ENCODE measurements at regions not wholly inside any gene's neighbourhood (a gene's known extent, or its start where the extent isn't known, plus 50 kb on each side); places are given as distances from the start of the nearest gene placed in this dataset.
"Not testable (repeated sequence)": the region's sequence is repeated elsewhere in the genome, so short reads cannot be mapped to it uniquely, and the experiment has no call there.

DNA sequence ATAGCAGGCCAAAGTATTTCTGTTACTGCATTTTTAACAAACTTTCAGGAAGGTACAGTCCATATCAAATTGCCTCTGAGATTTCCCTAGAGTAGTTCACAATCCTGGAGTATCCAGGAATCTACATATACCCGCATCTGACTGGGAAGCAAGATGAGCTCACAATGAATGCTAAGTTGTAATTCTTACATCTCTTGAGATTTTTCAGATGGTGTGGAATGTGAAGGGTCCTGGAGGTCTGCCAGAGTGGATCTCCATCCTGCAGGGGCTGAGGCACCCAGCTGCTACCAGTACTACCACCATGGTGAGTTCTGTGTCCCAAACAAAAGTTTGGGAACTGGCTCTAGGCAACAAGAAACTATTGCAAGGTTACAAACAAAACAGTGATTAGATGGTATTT, 156.7 kb upstream of the CCDC54 start:
- Histone ChIP-seq H3K4me1 (no peaks in the 10 kb centered on the region), H3K27ac (no peak overlapping the region), H3K9me3 (no peaks in the 10 kb centered on the region), H3K4me3 (no peak overlapping the region), H3K36me3 (no peaks in the 10 kb centered on the region), H3K27me3 (no peaks in the 10 kb centered on the region)
- DNase-seq (no peak), ATAC-seq (no peak)
- intact Hi-C loops (cut with DNase I) = no loop called here
- TF ChIP-seq, protein P1, sequence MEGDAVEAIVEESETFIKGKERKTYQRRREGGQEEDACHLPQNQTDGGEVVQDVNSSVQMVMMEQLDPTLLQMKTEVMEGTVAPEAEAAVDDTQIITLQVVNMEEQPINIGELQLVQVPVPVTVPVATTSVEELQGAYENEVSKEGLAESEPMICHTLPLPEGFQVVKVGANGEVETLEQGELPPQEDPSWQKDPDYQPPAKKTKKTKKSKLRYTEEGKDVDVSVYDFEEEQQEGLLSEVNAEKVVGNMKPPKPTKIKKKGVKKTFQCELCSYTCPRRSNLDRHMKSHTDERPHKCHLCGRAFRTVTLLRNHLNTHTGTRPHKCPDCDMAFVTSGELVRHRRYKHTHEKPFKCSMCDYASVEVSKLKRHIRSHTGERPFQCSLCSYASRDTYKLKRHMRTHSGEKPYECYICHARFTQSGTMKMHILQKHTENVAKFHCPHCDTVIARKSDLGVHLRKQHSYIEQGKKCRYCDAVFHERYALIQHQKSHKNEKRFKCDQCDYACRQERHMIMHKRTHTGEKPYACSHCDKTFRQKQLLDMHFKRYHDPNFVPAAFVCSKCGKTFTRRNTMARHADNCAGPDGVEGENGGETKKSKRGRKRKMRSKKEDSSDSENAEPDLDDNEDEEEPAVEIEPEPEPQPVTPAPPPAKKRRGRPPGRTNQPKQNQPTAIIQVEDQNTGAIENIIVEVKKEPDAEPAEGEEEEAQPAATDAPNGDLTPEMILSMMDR (IDR thresholded peaks at IDR 0.05) = no peak

DNA sequence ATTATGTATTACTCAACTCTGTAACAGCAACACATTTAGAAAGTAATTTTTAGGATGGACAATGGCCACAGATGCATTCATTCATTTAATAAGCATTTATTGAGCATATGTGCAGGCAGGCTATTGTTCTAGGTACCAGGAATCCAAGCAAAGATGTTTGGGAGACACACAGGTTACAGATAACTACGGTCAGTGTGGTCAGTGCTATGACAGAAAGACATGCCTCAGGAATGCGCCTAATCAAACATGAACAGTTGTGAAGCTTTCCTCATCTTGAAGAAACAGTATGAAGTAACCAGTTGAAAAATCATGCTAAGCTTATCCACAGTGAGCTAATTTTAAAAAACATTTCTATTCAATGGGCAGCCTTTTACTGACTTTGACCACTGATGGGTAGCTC, 155.4 kb upstream of the CCDC54 start:
- Histone ChIP-seq H3K27me3 (no peaks in the 10 kb centered on the region), H3K4me3 (no peak overlapping the region), H3K36me3 (no peaks in the 10 kb centered on the region), H3K9me3 (no peaks in the 10 kb centered on the region), H3K4me1 (no peaks in the 10 kb centered on the region), H3K27ac (no peak overlapping the region)
- intact Hi-C loops (cut with DNase I) = no loop called here
- TF ChIP-seq, protein P1 (IDR thresholded peaks at IDR 0.05) = no peak
- DNase-seq = no peak
- ATAC-seq = no peak

DNA sequence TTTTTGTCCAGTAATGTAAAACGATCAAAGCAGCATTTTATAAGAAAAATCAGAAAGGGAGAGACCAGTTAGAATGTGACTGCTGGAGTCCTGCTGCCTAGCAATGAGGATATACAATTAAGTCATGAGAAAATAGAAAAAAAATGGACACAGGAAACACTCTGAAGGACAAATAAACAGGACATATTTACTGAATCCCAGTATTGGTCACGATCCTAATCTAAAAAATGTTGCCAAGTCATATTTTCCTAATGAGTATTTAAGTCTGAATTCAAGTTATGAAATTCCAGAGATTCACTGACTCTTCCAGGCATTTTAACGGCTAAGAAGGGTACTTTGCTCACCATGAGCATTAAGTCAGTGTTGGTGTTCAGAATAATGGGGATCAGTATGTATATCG, 154.3 kb upstream of the CCDC54 start:
- Histone ChIP-seq H3K4me3 (no peak overlapping the region), H3K27ac (no peak overlapping the region), H3K36me3 (no peaks in the 10 kb centered on the region), H3K4me1 (no peaks in the 10 kb centered on the region), H3K9me3 (no peaks in the 10 kb centered on the region), H3K27me3 (no peaks in the 10 kb centered on the region)
- ATAC-seq (no peak), DNase-seq (no peak)
- TF ChIP-seq, protein P1 (IDR thresholded peaks at IDR 0.05) = no peak
- intact Hi-C loops (cut with DNase I) = no loop called here

DNA sequence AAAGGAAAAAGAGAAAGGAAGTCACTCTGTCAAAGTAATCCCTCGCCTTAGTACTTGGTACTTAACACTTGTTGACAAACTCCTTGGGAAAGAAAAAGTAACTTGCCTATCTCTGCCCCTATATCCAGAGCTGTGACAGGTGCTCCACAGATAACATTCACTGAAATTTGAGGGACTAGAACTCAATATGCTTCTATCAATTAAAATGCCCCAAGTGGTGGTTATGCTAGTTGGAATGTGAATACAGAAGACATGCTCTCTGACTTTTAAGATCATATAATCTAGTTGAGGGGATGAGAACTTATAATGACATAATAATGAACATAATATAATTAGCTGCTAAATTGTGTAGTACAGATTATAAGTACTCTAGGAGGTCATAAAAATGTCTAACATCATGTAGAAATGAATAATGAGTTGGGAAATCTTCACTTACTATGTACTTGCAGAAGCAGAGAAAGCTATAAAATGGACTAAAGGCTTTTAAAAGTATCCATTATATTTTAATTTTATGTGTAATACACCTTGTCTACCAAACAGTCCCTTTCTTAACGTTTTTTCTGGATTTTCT, 153.1 kb upstream of the CCDC54 start:
- TF ChIP-seq, protein P1 (IDR thresholded peaks at IDR 0.05) = no peak
- H3K36me3 ChIP-seq = no peaks in the 10 kb centered on the region
- H3K27me3 ChIP-seq = no peaks in the 10 kb centered on the region
- no peaks in the 10 kb centered on the region for H3K4me1 ChIP-seq
- no peak for DNase-seq
- H3K27ac ChIP-seq = no peak overlapping the region
- ATAC-seq = no peak
- intact Hi-C loops (cut with DNase I) = no loop called here
- H3K4me3 ChIP-seq = no peak overlapping the region
- H3K9me3 ChIP-seq = no peaks in the 10 kb centered on the region

DNA sequence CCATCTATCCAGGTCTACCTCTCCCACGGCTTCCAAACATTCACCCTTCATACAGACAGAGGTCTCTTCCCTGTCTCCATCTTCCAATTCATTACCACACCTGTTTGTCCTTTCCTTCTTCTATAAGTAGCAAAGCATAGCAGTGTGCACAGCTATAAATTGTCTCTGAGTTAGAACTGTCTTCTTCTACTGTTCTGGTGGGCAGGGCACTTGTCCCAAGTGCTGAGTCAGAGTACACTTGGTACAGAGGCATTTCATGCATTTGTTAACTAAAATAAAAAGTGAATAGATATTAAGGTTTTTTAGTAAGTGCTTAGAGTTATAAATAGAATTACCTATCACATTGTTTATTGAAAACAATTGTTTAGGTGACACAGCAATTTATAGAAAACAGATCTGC, 150.1 kb upstream of the CCDC54 start:
- intact Hi-C loops (cut with DNase I) = no loop called here

DNA sequence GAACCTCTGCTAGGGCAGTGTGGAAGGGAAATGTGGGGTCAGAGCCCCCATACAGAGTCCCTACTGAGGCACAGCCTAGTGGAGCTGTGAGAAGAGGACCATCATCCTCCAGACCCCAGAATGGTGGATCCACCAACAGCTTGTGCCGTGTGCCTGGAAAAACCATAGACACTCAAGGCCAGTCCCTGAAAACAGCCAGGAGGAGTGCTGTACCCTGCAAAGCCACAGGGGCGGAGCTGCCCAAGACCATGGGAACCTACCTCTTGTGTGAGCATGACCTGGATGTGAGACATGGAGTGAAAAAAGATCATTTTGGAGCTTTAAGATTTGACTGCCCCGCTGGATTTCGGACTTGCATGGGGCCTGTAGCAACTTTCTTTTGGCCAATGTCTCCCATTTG, 143.4 kb upstream of the CCDC54 start:
- intact Hi-C loops (cut with DNase I); H3K27ac ChIP-seq; H3K9me3 ChIP-seq; H3K27me3 ChIP-seq; H3K4me3 ChIP-seq; H3K36me3 ChIP-seq; H3K4me1 ChIP-seq; ATAC-seq; DNase-seq: not testable (repeated sequence)

More for the DNA sequence above, 150.1 kb upstream of the CCDC54 start:
- ATAC-seq (no peak), DNase-seq (no peak)
- H3K27me3 ChIP-seq = no peaks in the 10 kb centered on the region
- H3K4me1 ChIP-seq = no peaks in the 10 kb centered on the region
- TF ChIP-seq, protein P1 (IDR thresholded peaks at IDR 0.05) = no peak
- no peak overlapping the region for H3K4me3 ChIP-seq
- no peaks in the 10 kb centered on the region for H3K36me3 ChIP-seq
- no peaks in the 10 kb centered on the region for H3K9me3 ChIP-seq
- no peak overlapping the region for H3K27ac ChIP-seq
